Muscle layer of duodenum (tissue), 2 donors: ENCODE measurements at regions not wholly inside any gene's neighbourhood (a gene's known extent, or its start where the extent isn't known, plus 50 kb on each side); places are given as distances from the start of the nearest gene placed in this dataset.

Source experiments
- H3K27ac ChIP-seq: one replicate; pipeline ENCODE4 v1.7.0; 2013; ENCODE audit warnings: mild to moderate bottlenecking, low read length
- H3K27me3 ChIP-seq: one replicate; pipeline ENCODE4 v1.7.0; 2013; ENCODE audit warnings: low read depth, mild to moderate bottlenecking, control low read depth, low read length
- H3K36me3 ChIP-seq, 2 donors: one replicate each; pipeline ENCODE4 v1.7.0; 2013; ENCODE audit warnings: low read length in 2 of 2, control low read depth in 1 of 2, mild to moderate bottlenecking in 1 of 2; ENCODE audit not compliant: insufficient read depth in 2 of 2, control insufficient read depth in 1 of 2
- H3K4me1 ChIP-seq, 2 donors: one replicate each; pipeline ENCODE4 v1.7.0; 2013; ENCODE audit warnings: low read length in 2 of 2, mild to moderate bottlenecking in 2 of 2, control low read depth in 1 of 2, moderate library complexity in 1 of 2; ENCODE audit not compliant: insufficient read depth in 2 of 2, control insufficient read depth in 1 of 2
- H3K4me3 ChIP-seq, 2 donors: one replicate each; pipeline ENCODE4 v1.7.0; 2013; ENCODE audit warnings: low read length in 2 of 2, low read depth in 1 of 2, mild to moderate bottlenecking in 1 of 2
- H3K9me3 ChIP-seq, 2 donors: one replicate each; pipeline ENCODE4 v1.7.0; 2013; ENCODE audit warnings: low read length in 2 of 2, control low read depth in 1 of 2, mild to moderate bottlenecking in 1 of 2; ENCODE audit not compliant: control insufficient read depth in 1 of 2
- donor health status: healthy.

- H3K4me1 ChIP-seq: no peaks in the 10 kb centered on the region
- no peaks in the 10 kb centered on the region for H3K9me3 ChIP-seq
- no peaks in the 10 kb centered on the region for H3K36me3 ChIP-seq
- no peak overlapping the region for H3K27ac ChIP-seq
- no peaks in the 10 kb centered on the region for H3K27me3 ChIP-seq
- no peak overlapping the region for H3K4me3 ChIP-seq
Observed at GRCh38 chr2:220857368-220857767, 714.7 kb downstream of the EPHA4 start.

DNA sequence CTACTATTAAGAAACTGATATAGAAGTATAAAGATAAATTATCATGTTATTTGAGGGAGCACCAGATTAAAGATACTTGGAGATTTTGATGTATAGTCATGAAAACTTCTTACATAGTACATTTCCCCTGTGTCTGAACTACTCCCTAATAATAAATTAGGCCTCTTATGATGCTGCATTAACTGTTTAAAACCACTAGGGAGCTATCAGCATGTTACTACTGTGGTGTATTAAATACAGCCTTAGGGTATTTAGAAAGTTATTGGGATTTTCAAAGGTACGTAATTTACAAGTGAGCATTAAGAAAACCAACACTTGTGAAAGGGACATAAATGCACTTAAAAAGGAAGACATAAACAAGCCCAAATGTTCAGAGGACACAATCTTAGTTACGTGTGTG, 714.0 kb downstream of the EPHA4 start:
- no peaks in the 10 kb centered on the region for H3K4me1 ChIP-seq
- H3K27ac ChIP-seq: no peak overlapping the region
- no peaks in the 10 kb centered on the region for H3K27me3 ChIP-seq
- no peaks in the 10 kb centered on the region for H3K9me3 ChIP-seq
- H3K36me3 ChIP-seq: no peaks in the 10 kb centered on the region
- H3K4me3 ChIP-seq: no peak overlapping the region

- no peaks in the 10 kb centered on the region for H3K9me3 ChIP-seq
- H3K4me3 ChIP-seq: no peak overlapping the region
- H3K4me1 ChIP-seq: no peaks in the 10 kb centered on the region
- no peaks in the 10 kb centered on the region for H3K27me3 ChIP-seq
- no peak overlapping the region for H3K27ac ChIP-seq
- H3K36me3 ChIP-seq: no peaks in the 10 kb centered on the region
Observed at GRCh38 chr2:220871909-220872308, 700.2 kb downstream of the EPHA4 start.

DNA sequence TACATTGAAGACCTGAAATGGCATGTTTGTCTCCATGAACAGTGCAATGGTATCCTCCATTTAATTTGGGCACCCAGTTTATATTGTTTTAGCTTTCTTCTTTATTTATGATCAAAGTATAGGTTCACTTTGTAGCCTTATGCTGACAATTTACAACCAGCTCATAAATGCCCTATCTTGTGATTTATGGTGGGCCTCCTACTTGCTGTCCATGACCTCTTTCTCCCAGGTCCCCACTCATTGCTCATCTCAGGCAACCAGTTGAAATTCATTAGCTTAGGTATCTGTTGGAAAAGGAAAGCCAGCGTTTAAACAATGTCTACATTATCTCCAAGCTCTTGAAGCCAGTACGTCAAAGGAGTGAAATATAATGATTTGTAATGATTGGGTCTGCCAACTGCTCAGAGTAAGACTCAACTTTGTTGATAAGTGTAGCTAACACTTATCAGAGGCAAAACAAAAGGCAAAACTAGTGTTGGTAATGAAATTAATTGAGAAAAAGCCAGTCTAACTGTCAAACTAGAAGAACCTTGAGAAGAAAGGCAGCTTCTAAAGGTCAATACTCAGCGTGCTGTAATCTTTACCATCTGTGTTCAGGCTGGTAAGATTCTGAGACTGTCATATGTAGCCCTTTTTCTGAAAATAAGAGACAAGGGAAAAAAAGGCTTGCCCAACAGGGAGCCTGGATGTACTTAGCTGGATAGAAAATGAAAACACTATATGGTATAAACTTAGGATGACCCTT, 695.9 kb downstream of the EPHA4 start:
- Histone ChIP-seq H3K27me3 (no peaks in the 10 kb centered on the region), H3K9me3 (no peaks in the 10 kb centered on the region), H3K36me3 (no peaks in the 10 kb centered on the region), H3K4me1 (no peaks in the 10 kb centered on the region), H3K27ac (no peak overlapping the region), H3K4me3 (no peak overlapping the region)

- H3K4me1 ChIP-seq: no peaks in the 10 kb centered on the region
- no peak overlapping the region for H3K4me3 ChIP-seq
- no peaks in the 10 kb centered on the region for H3K27me3 ChIP-seq
- H3K9me3 ChIP-seq: no peaks in the 10 kb centered on the region
- no peak overlapping the region for H3K27ac ChIP-seq
- H3K36me3 ChIP-seq: no peaks in the 10 kb centered on the region
Observed at GRCh38 chr2:220877491-220877890, 694.6 kb downstream of the EPHA4 start.

- no peaks in the 10 kb centered on the region for H3K9me3 ChIP-seq
- no peaks in the 10 kb centered on the region for H3K27me3 ChIP-seq
- no peaks in the 10 kb centered on the region for H3K4me1 ChIP-seq
- H3K36me3 ChIP-seq: no peaks in the 10 kb centered on the region
- H3K4me3 ChIP-seq: no peak overlapping the region
- H3K27ac ChIP-seq: no peak overlapping the region
Observed at GRCh38 chr2:220877897-220878296, 694.2 kb downstream of the EPHA4 start.

DNA sequence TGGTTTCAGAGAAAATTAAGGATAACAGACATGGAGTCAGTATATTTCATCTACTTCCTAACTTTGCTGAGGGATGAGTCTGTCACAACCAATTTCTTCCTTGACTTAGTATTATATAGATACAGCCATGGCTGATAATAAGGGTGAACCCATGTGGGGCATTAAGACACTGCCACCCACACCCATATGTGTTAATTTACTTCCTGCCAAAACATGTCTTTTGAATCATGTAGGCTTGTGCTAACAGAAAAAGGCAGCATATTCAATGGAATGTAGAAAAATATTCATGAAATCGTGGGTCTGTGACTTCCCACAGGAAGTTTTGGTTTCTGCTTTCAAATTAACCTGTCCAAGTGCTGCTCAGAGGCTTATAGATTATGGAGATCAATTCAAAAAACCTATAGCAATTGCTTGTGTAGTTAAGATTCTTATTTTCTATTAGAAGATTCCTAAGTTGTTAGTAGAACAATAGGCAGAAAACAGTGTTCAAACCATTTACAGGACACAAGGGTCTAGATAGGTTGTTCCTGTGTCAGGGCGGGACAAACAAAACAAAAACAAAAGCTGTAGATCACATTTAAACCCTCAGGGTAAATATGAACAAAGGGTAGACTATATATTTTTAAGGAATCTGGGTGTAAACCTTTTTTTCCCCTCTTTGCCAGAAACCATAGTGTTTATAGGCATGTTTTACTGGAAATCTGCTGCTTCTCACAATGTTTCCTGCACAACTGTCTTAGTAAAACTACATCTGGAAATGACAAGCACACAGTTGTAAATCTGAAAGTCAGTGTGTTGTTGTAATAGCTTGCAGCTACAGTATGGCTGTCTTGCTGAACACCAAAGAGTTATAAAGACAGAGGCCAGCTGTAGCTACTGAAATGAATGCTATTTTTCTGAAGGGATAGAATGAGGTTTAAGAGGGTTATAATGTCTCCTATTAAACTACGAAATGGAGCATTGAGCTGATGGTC, 691.2 kb downstream of the EPHA4 start:
- no peaks in the 10 kb centered on the region for H3K4me1 ChIP-seq
- H3K36me3 ChIP-seq: no peaks in the 10 kb centered on the region
- no peak overlapping the region for H3K4me3 ChIP-seq
- H3K27ac ChIP-seq: no peak overlapping the region
- H3K27me3 ChIP-seq: no peaks in the 10 kb centered on the region
- H3K9me3 ChIP-seq: no peaks in the 10 kb centered on the region

DNA sequence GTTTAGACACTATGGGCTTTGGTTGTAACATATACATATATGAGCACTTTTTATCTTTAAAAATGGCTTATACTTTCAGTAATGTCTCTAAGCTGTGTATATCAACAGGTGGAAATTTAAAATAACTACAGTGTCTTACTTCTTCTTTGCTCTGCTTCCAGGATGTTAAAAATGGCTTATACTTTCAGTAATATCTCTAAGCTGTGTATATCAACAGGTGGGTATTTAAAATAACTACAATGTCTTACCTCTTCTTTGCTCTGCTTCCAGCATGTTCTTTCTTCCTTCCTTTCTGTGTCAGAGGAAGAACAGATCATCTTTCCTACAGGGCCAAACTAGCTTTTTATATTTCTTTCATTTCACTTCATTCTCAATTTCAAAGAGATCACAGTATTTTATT, 689.6 kb downstream of the EPHA4 start:
- Histone ChIP-seq H3K4me3 (no peak overlapping the region), H3K36me3 (no peaks in the 10 kb centered on the region), H3K9me3 (no peaks in the 10 kb centered on the region), H3K27me3 (no peaks in the 10 kb centered on the region), H3K27ac (no peak overlapping the region), H3K4me1 (no peaks in the 10 kb centered on the region)

DNA sequence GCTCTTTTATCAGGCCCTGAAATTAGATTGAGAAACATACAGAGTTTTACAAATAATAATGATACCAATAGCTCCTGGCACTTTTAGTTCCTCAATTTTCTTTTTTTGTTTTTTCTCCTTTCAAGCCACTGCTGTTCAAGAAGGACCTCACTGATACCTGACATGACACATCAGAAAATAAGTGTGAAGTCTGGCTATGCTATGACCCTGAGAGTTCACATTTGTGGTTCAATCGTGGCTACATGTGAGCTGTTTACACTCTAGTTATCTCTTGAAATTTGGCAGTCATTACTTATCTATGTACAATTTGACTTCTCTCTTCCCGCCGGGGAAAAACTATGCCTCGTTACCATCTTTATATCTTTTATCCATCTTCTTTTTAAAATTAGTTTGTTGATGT, 686.5 kb downstream of the EPHA4 start:
- no peaks in the 10 kb centered on the region for H3K36me3 ChIP-seq
- no peak overlapping the region for H3K4me3 ChIP-seq
- H3K27me3 ChIP-seq: no peaks in the 10 kb centered on the region
- no peak overlapping the region for H3K27ac ChIP-seq
- H3K4me1 ChIP-seq: no peaks in the 10 kb centered on the region
- no peaks in the 10 kb centered on the region for H3K9me3 ChIP-seq

DNA sequence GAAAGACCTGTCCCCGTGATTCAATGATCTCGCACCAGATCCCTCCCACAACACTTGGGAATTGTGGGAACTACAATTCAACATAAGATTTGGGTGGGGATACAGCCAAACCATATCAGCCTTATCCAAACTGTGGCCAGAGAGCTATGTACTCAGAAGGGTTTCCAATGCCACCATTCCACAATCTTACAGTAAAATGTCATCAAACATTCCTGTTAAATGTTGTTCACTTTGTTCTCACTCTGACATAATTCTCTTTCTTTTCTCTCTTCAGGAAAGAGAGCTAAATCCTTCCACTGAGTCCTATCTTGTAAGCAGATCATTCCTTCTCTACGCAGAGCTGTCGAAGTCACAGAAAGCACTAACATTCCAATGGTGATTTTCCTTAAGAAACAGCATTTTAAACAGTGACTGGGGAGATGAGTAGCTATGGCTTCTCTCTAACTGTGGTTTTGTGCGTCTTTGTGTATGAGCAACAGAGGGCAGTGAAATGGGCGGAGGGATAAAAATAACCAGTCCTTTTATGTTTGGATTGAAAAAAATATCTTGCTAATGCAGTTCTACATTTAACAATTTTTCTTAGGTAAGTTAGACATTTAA, 684.7 kb downstream of the EPHA4 start:
- Histone ChIP-seq H3K4me1 (no peaks in the 10 kb centered on the region), H3K36me3 (no peaks in the 10 kb centered on the region), H3K27me3 (no peaks in the 10 kb centered on the region), H3K27ac (no peak overlapping the region), H3K9me3 (no peaks in the 10 kb centered on the region), H3K4me3 (no peak overlapping the region)

DNA sequence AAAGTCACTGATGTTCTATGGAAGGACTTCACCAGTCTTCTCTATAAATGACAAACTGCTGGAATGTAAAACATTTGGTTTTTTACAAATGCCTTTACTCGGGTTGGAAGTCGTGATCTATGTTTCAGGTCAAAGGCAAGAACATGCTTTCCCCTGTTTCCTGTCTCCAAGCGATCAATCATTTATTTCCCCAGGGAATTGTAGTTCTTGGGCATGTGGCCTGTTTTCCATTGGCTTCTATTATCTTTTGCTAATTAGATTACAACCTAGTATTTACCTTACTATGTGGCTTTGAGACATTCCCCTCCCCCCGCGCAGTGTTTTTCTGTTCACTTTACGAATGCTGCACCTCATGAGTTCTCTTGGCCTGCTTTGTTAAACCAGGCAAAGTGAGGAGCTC, 684.2 kb downstream of the EPHA4 start:
- Histone ChIP-seq H3K36me3 (no peaks in the 10 kb centered on the region), H3K9me3 (no peaks in the 10 kb centered on the region), H3K4me1 (no peaks in the 10 kb centered on the region), H3K27ac (no peak overlapping the region), H3K27me3 (no peaks in the 10 kb centered on the region), H3K4me3 (no peak overlapping the region)
